ENCODE measurements at regions not wholly inside any gene's neighbourhood (a gene's known extent, or its start where the extent isn't known, plus 50 kb on each side); places are given as distances from the start of the nearest gene placed in this dataset.

GRCh38 chr12:91914701-91915100, 230.9 kb downstream of the BTG1 start:
- H4K20me1 ChIP-seq (ENCODE audit: insufficient read depth, low read length) = no peaks in the 10 kb centered on the region
- H3K9ac ChIP-seq (ENCODE audit: low read length) = no peak overlapping the region
- H2AFZ ChIP-seq (ENCODE audit: low read depth, low read length) = no peak overlapping the region
- no peaks in the 10 kb centered on the region for H3K27me3 ChIP-seq (ENCODE audit: low read depth, low read length)
- H3K36me3 ChIP-seq (replicated peaks; ENCODE audit: low read depth, low read length) = no peaks in the 10 kb centered on the region
- no peak overlapping the region for H3K4me2 ChIP-seq (ENCODE audit: low read length)
- no peaks in the 10 kb centered on the region for H3K79me2 ChIP-seq (ENCODE audit: low read length)
- H3K9me3 ChIP-seq (ENCODE audit: insufficient read depth, low read length) = no peaks in the 10 kb centered on the region
- no peak for TF ChIP-seq EZH2phosphoT487 (IDR thresholded peaks at IDR 0.05; ENCODE audit: low read depth)
- no peak for TF ChIP-seq CTCF (IDR thresholded peaks at IDR 0.05; ENCODE audit: low read depth, low read length)
- H3K4me3 ChIP-seq (ENCODE audit: low read length) = no peak overlapping the region
- H3K4me1 ChIP-seq (ENCODE audit: low read length) = no peaks in the 10 kb centered on the region
- H3K27ac ChIP-seq (ENCODE audit: low read length) = no peak overlapping the region

DNA sequence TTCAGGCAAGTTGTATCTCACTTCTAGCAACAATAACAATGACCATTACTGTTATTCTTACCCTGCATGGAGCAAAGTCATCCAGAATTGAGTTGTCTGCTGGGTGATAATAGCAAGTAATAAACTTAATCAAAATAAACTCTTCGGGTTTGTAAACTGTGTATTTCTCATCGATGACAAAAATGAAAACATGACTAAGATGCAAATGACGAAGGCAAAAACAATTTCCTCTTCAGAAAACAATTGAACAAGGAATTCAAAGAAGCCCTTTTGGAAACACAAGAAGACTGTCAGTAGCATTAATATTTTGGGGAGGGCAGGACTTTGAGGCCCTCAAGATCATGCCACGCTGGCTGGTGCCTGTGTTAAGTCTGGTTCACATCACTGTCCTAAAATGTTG, 232.0 kb downstream of the BTG1 start:
- Histone ChIP-seq H3K4me3 (ENCODE audit: low read length) (no peak overlapping the region), H3K9ac (ENCODE audit: low read length) (no peak overlapping the region), H4K20me1 (ENCODE audit: insufficient read depth, low read length) (no peaks in the 10 kb centered on the region), H3K79me2 (ENCODE audit: low read length) (no peaks in the 10 kb centered on the region), H3K36me3 (replicated peaks; ENCODE audit: low read depth, low read length) (no peaks in the 10 kb centered on the region), H2AFZ (ENCODE audit: low read depth, low read length) (no peak overlapping the region), H3K4me2 (ENCODE audit: low read length) (no peak overlapping the region), H3K9me3 (ENCODE audit: insufficient read depth, low read length) (no peaks in the 10 kb centered on the region), H3K27ac (ENCODE audit: low read length) (no peak overlapping the region), H3K4me1 (ENCODE audit: low read length) (no peaks in the 10 kb centered on the region), H3K27me3 (ENCODE audit: low read depth, low read length) (no peaks in the 10 kb centered on the region)
- no peak for TF ChIP-seq EZH2phosphoT487 (IDR thresholded peaks at IDR 0.05; ENCODE audit: low read depth)
- no peak for TF ChIP-seq CTCF (IDR thresholded peaks at IDR 0.05; ENCODE audit: low read depth, low read length)

- Histone ChIP-seq H3K4me1 (ENCODE audit: low read length) (no peaks in the 10 kb centered on the region), H3K27me3 (ENCODE audit: low read depth, low read length) (no peaks in the 10 kb centered on the region), H3K4me3 (ENCODE audit: low read length) (no peak overlapping the region), H2AFZ (ENCODE audit: low read depth, low read length) (no peak overlapping the region), H3K4me2 (ENCODE audit: low read length) (no peak overlapping the region), H3K27ac (ENCODE audit: low read length) (no peak overlapping the region), H3K36me3 (replicated peaks; ENCODE audit: low read depth, low read length) (no peaks in the 10 kb centered on the region), H3K9ac (ENCODE audit: low read length) (no peak overlapping the region), H3K9me3 (ENCODE audit: insufficient read depth, low read length) (no peaks in the 10 kb centered on the region), H4K20me1 (ENCODE audit: insufficient read depth, low read length) (no peaks in the 10 kb centered on the region), H3K79me2 (ENCODE audit: low read length) (no peaks in the 10 kb centered on the region)
- no peak for TF ChIP-seq CTCF (IDR thresholded peaks at IDR 0.05; ENCODE audit: low read depth, low read length)
- TF ChIP-seq EZH2phosphoT487 (IDR thresholded peaks at IDR 0.05; ENCODE audit: low read depth) = no peak
Observed at GRCh38 chr12:91913124-91913523, 232.5 kb downstream of the BTG1 start.

DNA sequence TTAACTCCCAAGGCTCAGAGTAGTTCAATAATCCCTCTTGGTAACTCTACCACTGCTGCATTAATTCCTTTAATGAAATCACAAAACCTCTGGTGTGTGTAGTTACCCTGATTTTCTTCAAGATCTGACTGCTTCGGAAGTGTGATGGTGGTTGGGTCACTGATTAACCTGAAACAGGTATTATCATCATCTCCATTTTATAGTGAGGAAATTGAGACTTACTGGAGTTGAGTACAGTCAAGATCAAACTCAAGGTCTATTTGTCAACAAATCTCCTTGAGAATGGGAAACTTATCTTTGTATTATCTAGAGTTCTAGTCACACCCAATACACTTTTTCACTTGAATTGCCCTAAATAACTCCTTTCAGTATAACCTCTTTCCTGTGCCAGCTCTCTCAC, 233.5 kb downstream of the BTG1 start:
- Histone ChIP-seq H3K79me2 (ENCODE audit: low read length) (no peaks in the 10 kb centered on the region), H3K36me3 (replicated peaks; ENCODE audit: low read depth, low read length) (no peaks in the 10 kb centered on the region), H3K9me3 (ENCODE audit: insufficient read depth, low read length) (no peaks in the 10 kb centered on the region), H3K4me3 (ENCODE audit: low read length) (no peak overlapping the region), H2AFZ (ENCODE audit: low read depth, low read length) (no peak overlapping the region), H4K20me1 (ENCODE audit: insufficient read depth, low read length) (no peaks in the 10 kb centered on the region), H3K27ac (ENCODE audit: low read length) (no peak overlapping the region), H3K4me2 (ENCODE audit: low read length) (no peak overlapping the region), H3K9ac (ENCODE audit: low read length) (no peak overlapping the region), H3K4me1 (ENCODE audit: low read length) (peaks cover 4% of the 10 kb centered on the region; the same call in 1 of the 2 replicates), H3K27me3 (ENCODE audit: low read depth, low read length) (no peaks in the 10 kb centered on the region)
- TF ChIP-seq EZH2phosphoT487 (IDR thresholded peaks at IDR 0.05; ENCODE audit: low read depth) = no peak
- TF ChIP-seq CTCF (IDR thresholded peaks at IDR 0.05; ENCODE audit: low read depth, low read length) = no peak

Data from OCI-LY3 (cell line).